Embryonic facial prominence (tissue), 1 donor: ENCODE measurements at regions not wholly inside any gene's neighbourhood (a gene's known extent, or its start where the extent isn't known, plus 50 kb on each side); places are given as distances from the start of the nearest gene placed in this dataset.
A peak's percentile ranks its signal among the peaks of the same experiment; 100 is the strongest.
"Not testable (repeated sequence)": the region's sequence is repeated elsewhere in the genome, so short reads cannot be mapped to it uniquely, and the experiment has no call there.

Experiments used
- DNase-seq: peaks from one replicate; pipeline ENCODE4 v3.0.0-alpha.2; 2016; ENCODE audit errors: extremely low spot score

- no peak for DNase-seq
These were observed 68.0 kb upstream of the INSIG1 start for GRCh38 chr7:155229548-155230168.

- DNase-seq, result peak; percentile 35
These were observed 67.5 kb upstream of the INSIG1 start for GRCh38 chr7:155230169-155230593.

GRCh38 chr7:155231241-155231800 is 66.4 kb upstream of the INSIG1 start:
- DNase-seq, result no peak

GRCh38 chr7:155231941-155232340 is 65.7 kb upstream of the INSIG1 start:
- DNase-seq, result no peak

- DNase-seq, result no peak
These were observed 64.8 kb upstream of the INSIG1 start for GRCh38 chr7:155232911-155233310.

GRCh38 chr7:155233311-155234157 is 64.1 kb upstream of the INSIG1 start:
- DNase-seq, result no peak

- DNase-seq, result no peak
These were observed 63.6 kb upstream of the INSIG1 start for GRCh38 chr7:155234158-155234492.

GRCh38 chr7:155234950-155235789 is 62.5 kb upstream of the INSIG1 start:
- no peak for DNase-seq

- no peak for DNase-seq
These were observed 61.3 kb upstream of the INSIG1 start for GRCh38 chr7:155236386-155236785.

GRCh38 chr7:155237297-155237696 is 60.4 kb upstream of the INSIG1 start:
- no peak for DNase-seq

GRCh38 chr7:155237730-155238129 is 59.9 kb upstream of the INSIG1 start:
- no peak for DNase-seq

GRCh38 chr7:155239431-155240087 is 58.1 kb upstream of the INSIG1 start:
- not testable (repeated sequence) for DNase-seq

- no peak for DNase-seq
These were observed 53.0 kb upstream of the INSIG1 start for GRCh38 chr7:155244675-155245074.

- DNase-seq, result no peak
These were observed 50.0 kb upstream of the INSIG1 start for GRCh38 chr7:155247479-155248365.
